Upper lobe of left lung (tissue), 4 donors: ENCODE measurements at regions not wholly inside any gene's neighbourhood (a gene's known extent, or its start where the extent isn't known, plus 50 kb on each side); places are given as distances from the start of the nearest gene placed in this dataset.

ENCODE experiments used
- CTCF ChIP-seq, 6 experiments: fragments of 450-650 bp in 4 of 6; fragments of 200-600 bp in 2 of 6; sonication (generic) in 2 of 6; IDR thresholded peaks; one replicate each; pipeline ENCODE4 v1.5.1; 2016 to 2019; ENCODE audit warnings: antibody characterized with exemption in 6 of 6
- EP300 ChIP-seq, 4 donors: sonication (generic); formaldehyde crosslinking; IDR thresholded peaks; one replicate each; pipeline ENCODE4 v1.5.1; 2017; ENCODE audit warnings: antibody characterized with exemption in 4 of 4, control low read depth in 2 of 4
- POLR2A ChIP-seq, 4 donors: fragments of 450-650 bp; IDR thresholded peaks; one replicate each; pipeline ENCODE4 v1.5.1; 2016 to 2017; ENCODE audit warnings: antibody characterized with exemption in 4 of 4, mild to moderate bottlenecking in 2 of 4
- POLR2AphosphoS5 ChIP-seq, 2 donors: sonication (generic); formaldehyde crosslinking; IDR thresholded peaks; one replicate each; pipeline ENCODE4 v1.5.1; 2017; ENCODE audit warnings: antibody characterized with exemption in 2 of 2

GRCh38 chr4:75412746-75413145 lies 101.5 kb downstream of the RCHY1 start:
- TF ChIP-seq CTCF (IDR thresholded peaks at IDR 0.05): no peak
- TF ChIP-seq POLR2A (IDR thresholded peaks at IDR 0.05): no peak
- TF ChIP-seq POLR2AphosphoS5 (IDR thresholded peaks at IDR 0.05): no peak
- TF ChIP-seq EP300 (IDR thresholded peaks at IDR 0.05): no peak
